HepG2 (cell line): ENCODE measurements at regions not wholly inside any gene's neighbourhood (a gene's known extent, or its start where the extent isn't known, plus 50 kb on each side); places are given as distances from the start of the nearest gene placed in this dataset.

Source experiments
- ATAC-seq: fragments of 200-7000 bp; cut with Tn5 transposase; 3 replicates; pipeline ENCODE4 v1.9.1; 2020; ENCODE audit warnings: mild to moderate bottlenecking, moderate library complexity
- BruUV-seq: library from RNA; stranded (reverse); fragments of 400-500 nt; replicated peaks from 2 replicates; lab custom pipeline; 2021; lab: Mats Ljungman, UMichigan
- CTCF ChIA-PET: fragments of 300-600 bp; formaldehyde crosslinking; extraction: SDS; loops from one replicate; lab custom pipeline; 2021; ENCODE audit warnings: low total read pairs, inconsistent platforms, low intra/inter-chr PET ratio; lab: Yijun Ruan, JAX
- POLR2A ChIA-PET: fragments of 350-600 bp; sonication (Branson Sonifier 250); formaldehyde crosslinking; loops from one replicate; lab custom pipeline; 2020; ENCODE audit warnings: antibody characterized with exemption, inconsistent platforms; lab: Yijun Ruan, JAX
- DNase-seq: peaks from one replicate; pipeline ENCODE4 v3.0.0-alpha.2; 2015; ENCODE audit warnings: low spot score
- FAIRE-seq: peaks from 3 replicates; lab custom pipeline; 2011; peaks lifted over from hg19 to GRCh38; lab: Jason Lieb, UNC
- H2AFZ ChIP-seq: one replicate; pipeline ENCODE4 v1.6.1; 2011; ENCODE audit warnings: low read length, inconsistent platforms
- H3K27ac ChIP-seq: fragments of 300-600 bp; 3 replicates; pipeline ENCODE4 v1.8.0; 2011; ENCODE audit warnings: mixed run types, mild to moderate bottlenecking, mixed read lengths, low read length, inconsistent platforms; ENCODE audit not compliant: insufficient read depth; ENCODE audit errors: extremely low read length
- H3K27me3 ChIP-seq, 2 experiments: fragments of 200-600 bp in 1 of 2; 2 replicates in 1 of 2; 3 replicates in 1 of 2; pipeline versions ENCODE4 v1.6.0 to v1.8.0; 2011; ENCODE audit warnings: low read length in 2 of 2, mild to moderate bottlenecking in 2 of 2, moderate library complexity in 2 of 2, inconsistent platforms in 1 of 2; ENCODE audit not compliant: insufficient read depth in 2 of 2, control insufficient read depth in 1 of 2
- H3K36me3 ChIP-seq, 2 experiments: fragments of 200-600 bp in 1 of 2; replicated peaks in 1 of 2; 2 replicates in 1 of 2; 3 replicates in 1 of 2; pipeline versions ENCODE4 v1.5.1 to v1.8.0; 2011; ENCODE audit warnings: low read length in 2 of 2, inconsistent platforms in 1 of 2; ENCODE audit not compliant: insufficient read depth in 2 of 2, control insufficient read depth in 1 of 2
- H3K4me1 ChIP-seq: 2 replicates; pipeline ENCODE4 v1.5.1; 2012; ENCODE audit warnings: low read length, inconsistent platforms; ENCODE audit not compliant: insufficient read depth
- H3K4me2 ChIP-seq: 2 replicates; pipeline ENCODE4 v1.6.0; 2011; ENCODE audit warnings: low read depth, low read length, inconsistent platforms
- H3K4me3 ChIP-seq, 3 experiments: fragments of 200-600 bp in 1 of 3; sonication (generic), shearing (Covaris generic) in 1 of 3; replicated peaks in 1 of 3; 2 replicates each; pipeline ENCODE4 v1.5.1; 2011 to 2016; ENCODE audit warnings: low read length in 3 of 3, inconsistent platforms in 2 of 3, low read depth in 2 of 3, mild to moderate bottlenecking in 2 of 3, control low read depth in 1 of 3, mixed read lengths in 1 of 3; ENCODE audit not compliant: insufficient read depth in 1 of 3
- H3K79me2 ChIP-seq: one replicate; pipeline ENCODE4 v1.6.1; 2011; ENCODE audit warnings: low read length, inconsistent platforms; ENCODE audit not compliant: insufficient read depth
- H3K9ac ChIP-seq: 2 replicates; pipeline ENCODE4 v1.6.0; 2011; ENCODE audit warnings: mild to moderate bottlenecking, low read depth, low read length, inconsistent platforms; ENCODE audit not compliant: insufficient read depth
- H3K9me3 ChIP-seq: 2 replicates; pipeline ENCODE4 v1.5.1; 2012; ENCODE audit warnings: mild to moderate bottlenecking, low read length
- H4K20me1 ChIP-seq: 2 replicates; pipeline ENCODE4 v1.6.0; 2011; ENCODE audit warnings: inconsistent platforms, mild to moderate bottlenecking, low read length, moderate library complexity; ENCODE audit not compliant: insufficient read depth
- ELF4 ChIP-seq: sonication (generic); formaldehyde crosslinking; IDR thresholded peaks from 2 replicates; pipeline ENCODE4 v1.5.0; 2020; ENCODE audit warnings: missing genetic modification reagents, mild to moderate bottlenecking, moderate library complexity, borderline replicate concordance
- MAFK ChIP-seq, 2 experiments: IDR thresholded peaks in 1 of 2; conservative IDR thresholded peaks in 1 of 2; 2 replicates each; pipeline ENCODE4 v1.6.1; 2011; ENCODE audit warnings: improper control_type of control experiment in 2 of 2, low read length in 2 of 2
- ZFY ChIP-seq: sonication (generic); formaldehyde crosslinking; IDR thresholded peaks from 2 replicates; pipeline ENCODE4 v1.4.0; 2020; ENCODE audit warnings: missing genetic modification reagents
- WGBS: methylation state at CpG from one replicate; pipeline ENCODE4 v1.1.6; 2017; ENCODE audit warnings: low lambda C conversion rate; 5-methylcytosine and 5-hydroxymethylcytosine counted together
- in situ Hi-C: cut with HindIII; loops from 2 replicates; pipeline ENCODE4 v1.10.0; 2017; ENCODE audit warnings: low pct_unique_long_range_greater_than_20kb; ENCODE audit not compliant: extremely low pct_ligation_motif_present
- intact Hi-C: fragments of 100-400 bp; cut with micrococcal nuclease; formaldehyde crosslinking; loops from one replicate; pipeline ENCODE4 v1.10.0; 2022; ENCODE audit not compliant: unreplicated experiment
- TF ChIP-seq, protein P1 (sequence below): sonication (generic); formaldehyde crosslinking; IDR thresholded peaks from 2 replicates; pipeline ENCODE4 v1.4.0; 2020; ENCODE audit warnings: mild to moderate bottlenecking, missing genetic modification reagents
- TF ChIP-seq, protein P2 (sequence below): sonication (generic); formaldehyde crosslinking; IDR thresholded peaks from 2 replicates; pipeline ENCODE4 v1.4.0; 2020; ENCODE audit warnings: mild to moderate bottlenecking, missing genetic modification reagents

DNA sequence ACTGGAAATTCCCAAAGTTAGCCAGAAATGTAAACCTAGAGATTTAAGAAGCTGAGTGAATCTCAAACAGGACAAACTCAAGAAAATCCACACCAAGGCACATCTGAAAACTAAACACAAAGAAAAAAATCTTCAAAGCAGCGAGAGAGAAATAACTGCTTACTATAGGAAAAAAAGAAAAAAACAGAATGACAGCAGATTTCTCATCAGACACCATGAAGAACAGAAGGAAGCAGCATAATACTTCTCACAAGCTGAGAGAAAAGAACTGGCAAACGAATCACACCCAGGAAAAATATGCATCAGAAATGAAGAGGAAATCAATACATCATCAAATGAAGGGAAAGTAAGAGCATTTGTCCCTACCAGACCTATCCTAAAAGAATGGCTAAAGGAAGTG lies 236.3 kb upstream of the ADAMTS3 start:
- intact Hi-C loops, result no loop called here
- 6% methylated on average over 2 of the region's 2 CpGs for whole genome bisulfite sequencing
- no peak for ATAC-seq
- no peak overlapping the region for H3K9ac ChIP-seq
- no peak for TF ChIP-seq ZFY (CRISPR knock-in tag)
- no peak for TF ChIP-seq ELF4
- peak in 1 of 2 experiments; percentile 47; a peak in 1 of 4 replicates for TF ChIP-seq MAFK (conservative IDR thresholded peaks at IDR 0.05 in 1 of 2, IDR thresholded peaks at IDR 0.05 in 1 of 2; ENCODE audit: low read length in 2 of 2)
- TF ChIP-seq, protein P1, sequence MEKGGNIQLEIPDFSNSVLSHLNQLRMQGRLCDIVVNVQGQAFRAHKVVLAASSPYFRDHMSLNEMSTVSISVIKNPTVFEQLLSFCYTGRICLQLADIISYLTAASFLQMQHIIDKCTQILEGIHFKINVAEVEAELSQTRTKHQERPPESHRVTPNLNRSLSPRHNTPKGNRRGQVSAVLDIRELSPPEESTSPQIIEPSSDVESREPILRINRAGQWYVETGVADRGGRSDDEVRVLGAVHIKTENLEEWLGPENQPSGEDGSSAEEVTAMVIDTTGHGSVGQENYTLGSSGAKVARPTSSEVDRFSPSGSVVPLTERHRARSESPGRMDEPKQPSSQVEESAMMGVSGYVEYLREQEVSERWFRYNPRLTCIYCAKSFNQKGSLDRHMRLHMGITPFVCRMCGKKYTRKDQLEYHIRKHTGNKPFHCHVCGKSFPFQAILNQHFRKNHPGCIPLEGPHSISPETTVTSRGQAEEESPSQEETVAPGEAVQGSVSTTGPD (CRISPR knock-in tag), result no peak
- TF ChIP-seq, all 625 proteins: peak for 1
- POLR2A ChIA-PET, result no interaction called here
- CTCF ChIA-PET, result no interaction called here
- no peaks in the 10 kb centered on the region for H3K9me3 ChIP-seq
- no peaks in the 10 kb centered on the region for H3K27me3 ChIP-seq
- H3K4me1 ChIP-seq, result no peaks in the 10 kb centered on the region
- H3K27ac ChIP-seq, result no peak overlapping the region
- H3K4me3 ChIP-seq, result no peak overlapping the region
- H3K79me2 ChIP-seq, result no peaks in the 10 kb centered on the region
- H4K20me1 ChIP-seq, result no peaks in the 10 kb centered on the region
- H3K4me2 ChIP-seq, result no peak overlapping the region
- BruUV-seq, result no TSS peak
- DNase-seq (no peak), FAIRE-seq (no peak)
- no peak overlapping the region for H2AFZ ChIP-seq
- in situ Hi-C loops, result no loop called here
- no peaks in the 10 kb centered on the region for H3K36me3 ChIP-seq

DNA sequence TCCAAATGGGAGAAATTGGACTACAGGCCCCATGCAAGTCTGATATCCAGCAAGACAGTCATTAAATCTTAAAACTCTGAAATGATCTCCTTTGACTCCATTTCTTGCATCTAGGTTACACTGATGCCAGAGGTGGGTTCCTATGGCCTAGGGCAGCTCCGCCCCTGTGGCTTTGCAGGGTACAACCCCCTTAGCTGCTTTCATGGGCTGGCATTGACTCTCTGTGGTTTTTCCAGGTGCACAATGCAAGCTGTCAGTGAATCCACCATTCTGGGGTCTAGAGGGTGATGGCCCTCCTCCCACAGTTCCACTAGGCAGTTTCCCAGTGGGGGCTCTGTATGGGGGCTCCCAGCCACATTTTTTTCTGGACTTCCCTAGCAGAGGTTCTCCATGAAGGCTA lies 228.5 kb upstream of the ADAMTS3 start:
- Histone ChIP-seq H3K27me3 (no peaks in the 10 kb centered on the region; a peak in 1 of 5 replicates), H4K20me1 (no peaks in the 10 kb centered on the region), H3K4me3 (no peak overlapping the region), H3K36me3 (no peaks in the 10 kb centered on the region), H3K9ac (no peak overlapping the region), H3K79me2 (no peaks in the 10 kb centered on the region), H2AFZ (no peak overlapping the region), H3K4me2 (no peak overlapping the region), H3K27ac (no peak overlapping the region), H3K4me1 (no peaks in the 10 kb centered on the region), H3K9me3 (no peaks in the 10 kb centered on the region)
- ChIA-PET CTCF (no interaction called here), POLR2A (no interaction called here)
- in situ Hi-C loops, result no loop called here
- DNase-seq (no peak), FAIRE-seq (no peak), ATAC-seq (no peak)
- intact Hi-C loops, result no loop called here
- BruUV-seq, result no TSS peak
- WGBS, result 0% methylated on average over 1 of the region's 1 CpG
- TF ChIP-seq, protein P2, sequence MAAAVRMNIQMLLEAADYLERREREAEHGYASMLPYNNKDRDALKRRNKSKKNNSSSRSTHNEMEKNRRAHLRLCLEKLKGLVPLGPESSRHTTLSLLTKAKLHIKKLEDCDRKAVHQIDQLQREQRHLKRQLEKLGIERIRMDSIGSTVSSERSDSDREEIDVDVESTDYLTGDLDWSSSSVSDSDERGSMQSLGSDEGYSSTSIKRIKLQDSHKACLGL (CRISPR knock-in tag), result no peak
